ENCODE measurements at regions not wholly inside any gene's neighbourhood (a gene's known extent, or its start where the extent isn't known, plus 50 kb on each side); places are given as distances from the start of the nearest gene placed in this dataset.

- Histone ChIP-seq H3K27ac (ENCODE audit: extremely low read length, insufficient read depth, low read length) (no peak overlapping the region), H3K4me3 (replicated peaks in 1 of 3; ENCODE audit: insufficient read depth in 1 of 3, low read depth in 2 of 3, low read length in 3 of 3) (no peak overlapping the region), H2AFZ (ENCODE audit: low read length) (no peak overlapping the region), H3K9ac (ENCODE audit: insufficient read depth, low read depth, low read length) (no peak overlapping the region), H4K20me1 (ENCODE audit: insufficient read depth, low read length) (no peaks in the 10 kb centered on the region), H3K9me3 (ENCODE audit: low read length) (no peaks in the 10 kb centered on the region), H3K36me3 (replicated peaks in 1 of 2; ENCODE audit: control insufficient read depth in 1 of 2, insufficient read depth in 2 of 2, low read length in 2 of 2) (no peaks in the 10 kb centered on the region), H3K27me3 (ENCODE audit: control insufficient read depth in 1 of 2, insufficient read depth in 2 of 2, low read length in 2 of 2) (no peaks in the 10 kb centered on the region), H3K4me1 (ENCODE audit: insufficient read depth, low read length) (no peaks in the 10 kb centered on the region), H3K79me2 (ENCODE audit: insufficient read depth, low read length) (no peaks in the 10 kb centered on the region), H3K4me2 (ENCODE audit: low read depth, low read length) (no peak overlapping the region)
- WGBS (ENCODE audit: low lambda C conversion rate), result 0% methylated on average over 3 of the region's 3 CpGs
- ATAC-seq (no peak), FAIRE-seq (no peak), DNase-seq (ENCODE audit: low spot score) (no peak)
- TF ChIP-seq KDM2A (CRISPR knock-in tag; IDR thresholded peaks at IDR 0.05; ENCODE audit: borderline replicate concordance, low read depth), result no peak
- no peak for TF ChIP-seq SNAPC5 (CRISPR knock-in tag; IDR thresholded peaks at IDR 0.05; ENCODE audit: borderline replicate concordance)
- TF ChIP-seq PHF21A (CRISPR knock-in tag; IDR thresholded peaks at IDR 0.05), result no peak
- no peak for TF ChIP-seq SOX5 (CRISPR knock-in tag; IDR thresholded peaks at IDR 0.05; ENCODE audit: borderline replicate concordance)
- no peak for TF ChIP-seq ADNP (CRISPR knock-in tag; IDR thresholded peaks at IDR 0.05)
- TF ChIP-seq ZBTB34 (CRISPR knock-in tag; IDR thresholded peaks at IDR 0.05), result no peak
- in situ Hi-C loops (cut with HindIII; ENCODE audit: extremely low pct_ligation_motif_present, low pct_unique_long_range_greater_than_20kb), result loop anchor here (10.0 to 25.0 kb wide), 2 partner anchors 338 to 781 kb away; partner anchors contain the start of gene CYP26B1
- ChIA-PET POLR2A (no interaction called here), CTCF (ENCODE audit: low intra/inter-chr PET ratio, low total read pairs) (no interaction called here)
- intact Hi-C loops (cut with micrococcal nuclease; ENCODE audit: unreplicated experiment), result no loop called here
- BruUV-seq (replicated peaks), result no TSS peak
Measured at GRCh38 chr2:71806432-71806831, 341.2 kb downstream of the CYP26B1 start.

GRCh38 chr2:71804281-71804751, 343.3 kb downstream of the CYP26B1 start:
- Histone ChIP-seq H3K4me1 (ENCODE audit: insufficient read depth, low read length) (no peaks in the 10 kb centered on the region), H3K27me3 (ENCODE audit: control insufficient read depth in 1 of 2, insufficient read depth in 2 of 2, low read length in 2 of 2) (no peaks in the 10 kb centered on the region), H3K9ac (ENCODE audit: insufficient read depth, low read depth, low read length) (no peak overlapping the region), H4K20me1 (ENCODE audit: insufficient read depth, low read length) (no peaks in the 10 kb centered on the region), H3K27ac (ENCODE audit: extremely low read length, insufficient read depth, low read length) (no peak overlapping the region), H3K4me2 (ENCODE audit: low read depth, low read length) (no peak overlapping the region), H3K79me2 (ENCODE audit: insufficient read depth, low read length) (no peaks in the 10 kb centered on the region), H3K9me3 (ENCODE audit: low read length) (no peaks in the 10 kb centered on the region), H3K4me3 (replicated peaks in 1 of 3; ENCODE audit: insufficient read depth in 1 of 3, low read depth in 2 of 3, low read length in 3 of 3) (no peak overlapping the region), H3K36me3 (replicated peaks in 1 of 2; ENCODE audit: control insufficient read depth in 1 of 2, insufficient read depth in 2 of 2, low read length in 2 of 2) (no peaks in the 10 kb centered on the region), H2AFZ (ENCODE audit: low read length) (no peak overlapping the region)
- 6% methylated on average over 3 of the region's 3 CpGs for WGBS (ENCODE audit: low lambda C conversion rate)
- FAIRE-seq, result peak; percentile 80
- in situ Hi-C loops (cut with HindIII; ENCODE audit: extremely low pct_ligation_motif_present, low pct_unique_long_range_greater_than_20kb), result loop anchor here (10.0 to 25.0 kb wide), 2 partner anchors 340 to 783 kb away; partner anchors contain the start of gene CYP26B1
- no TSS peak for BruUV-seq (replicated peaks)
- ChIA-PET CTCF (ENCODE audit: low intra/inter-chr PET ratio, low total read pairs) (interaction anchor here (0.9 to 1.8 kb wide), 2 partner anchors 333 to 776 kb away, joined by 3 read pairs; no protein-coding TSS in a partner anchor), POLR2A (no interaction called here)
- intact Hi-C loops (cut with micrococcal nuclease; ENCODE audit: unreplicated experiment), result loop anchor here (5.0 kb wide), 1 partner anchor 193 kb away; no protein-coding TSS in a partner anchor
- peak; percentile 21 for DNase-seq (ENCODE audit: low spot score)
- ATAC-seq, result peak; percentile 91
- TF ChIP-seq ZNF367 (CRISPR knock-in tag; IDR thresholded peaks at IDR 0.05; ENCODE audit: borderline replicate concordance), result no peak
- no peak for TF ChIP-seq RFX5 (IDR thresholded peaks at IDR 0.05; ENCODE audit: low read depth, low read length)
- no peak for TF ChIP-seq ZNF513 (CRISPR knock-in tag; conservative IDR thresholded peaks at IDR 0.05)
- TF ChIP-seq MAX (IDR thresholded peaks at IDR 0.05), result 0 out of 2 replicates have a peak, but pooled peaks have one; percentile 24
- peak; percentile 35; the same call in 1 of the 2 replicates for TF ChIP-seq RAD21 (CRISPR knock-in tag; IDR thresholded peaks at IDR 0.05)
- peak; percentile 45; the same call in 1 of the 2 replicates for TF ChIP-seq STAG1 (CRISPR knock-in tag; IDR thresholded peaks at IDR 0.05)
- TF ChIP-seq SMC3 (IDR thresholded peaks at IDR 0.05; ENCODE audit: low read length), result peak; percentile 32; the same call in 1 of the 2 replicates
- TF ChIP-seq CTCF (CRISPR knock-in tag; IDR thresholded peaks at IDR 0.05), result peak; percentile 42

Data from HepG2 (cell line).